ENCODE measurements at regions not wholly inside any gene's neighbourhood (a gene's known extent, or its start where the extent isn't known, plus 50 kb on each side); places are given as distances from the start of the nearest gene placed in this dataset.

- H3K4me1 ChIP-seq (ENCODE audit: control insufficient read depth in 1 of 2, insufficient read depth in 2 of 2, low read length in 2 of 2): no peaks in the 10 kb centered on the region; a peak in 1 of 4 replicates
- no peak overlapping the region for H3K4me3 ChIP-seq (replicated peaks in 1 of 2; ENCODE audit: low read depth in 1 of 2, low read length in 2 of 2)
- BruUV-seq (replicated peaks): no TSS peak
- no peak for DNase-seq (ENCODE audit: low read depth, low spot score)
- ATAC-seq: no peak
- H3K9ac ChIP-seq (ENCODE audit: low read length): no peak overlapping the region
- ChIA-PET RAD21 (ENCODE audit: low non-redundant PET in 1 of 2, low total read pairs in 2 of 2, uncharacterized antibody in 2 of 2, unreplicated experiment in 2 of 2) (no interaction called here), CTCF (no interaction called here), POLR2A (no interaction called here)
- H4K20me1 ChIP-seq (ENCODE audit: insufficient read depth): no peaks in the 10 kb centered on the region
- H3K79me2 ChIP-seq (ENCODE audit: insufficient read depth, low read length): no peaks in the 10 kb centered on the region
- no peak overlapping the region for H2AFZ ChIP-seq (ENCODE audit: low read depth, low read length, poor library complexity, severe bottlenecking)
- H3K4me2 ChIP-seq (ENCODE audit: low read length): no peak overlapping the region
- H3K27me3 ChIP-seq (ENCODE audit: insufficient read depth, low read length): no peaks in the 10 kb centered on the region
- no peaks in the 10 kb centered on the region for H3K9me3 ChIP-seq (ENCODE audit: control insufficient read depth in 1 of 2, insufficient read depth in 1 of 2, low read depth in 1 of 2, low read length in 2 of 2)
- no peaks in the 10 kb centered on the region for H3K9me2 ChIP-seq (ENCODE audit: insufficient read depth)
- H3K27ac ChIP-seq (ENCODE audit: low read depth, low read length): no peak overlapping the region
- intact Hi-C loops (cut with micrococcal nuclease): no loop called here
- TF ChIP-seq ZNF274 (IDR thresholded peaks at IDR 0.05; ENCODE audit: low read depth, low read length) (no peak), SP1 (IDR thresholded peaks at IDR 0.05; ENCODE audit: low read depth) (no peak), TCF7L2 (IDR thresholded peaks at IDR 0.05; ENCODE audit: borderline replicate concordance, extremely low read depth, insufficient read depth, insufficient read length) (no peak), RAD21 (IDR thresholded peaks at IDR 0.05; ENCODE audit: low read depth) (no peak), FOSL1 (IDR thresholded peaks at IDR 0.05; ENCODE audit: low read depth) (no peak), EZH2phosphoT487 (IDR thresholded peaks at IDR 0.05; ENCODE audit: borderline replicate concordance) (no peak), SIN3A (IDR thresholded peaks at IDR 0.05; ENCODE audit: low read depth) (no peak), ELF1 (IDR thresholded peaks at IDR 0.05; ENCODE audit: borderline replicate concordance, low read depth) (no peak), ATF3 (IDR thresholded peaks at IDR 0.05) (no peak), EGR1 (IDR thresholded peaks at IDR 0.05; ENCODE audit: low read depth) (no peak), YY1 (IDR thresholded peaks at IDR 0.05; ENCODE audit: extremely low read depth, insufficient replicate concordance, low read depth, low read length) (no peak), ZBTB33 (IDR thresholded peaks at IDR 0.05; ENCODE audit: extremely low read depth, insufficient replicate concordance, low read length) (no peak), POLR2A (IDR thresholded peaks at IDR 0.05; ENCODE audit: borderline replicate concordance, extremely low read depth, insufficient read depth, insufficient read length) (no peak)
- H3K36me3 ChIP-seq (ENCODE audit: control insufficient read depth in 1 of 2, insufficient read depth in 2 of 2, low read length in 2 of 2): no peaks in the 10 kb centered on the region
These were observed 160.1 kb downstream of the KIF26A start for GRCh38 chr14:104298458-104298857.
